SK-N-SH (cell line): ENCODE measurements at regions not wholly inside any gene's neighbourhood (a gene's known extent, or its start where the extent isn't known, plus 50 kb on each side); places are given as distances from the start of the nearest gene placed in this dataset.

Experiments
- CTCF ChIP-seq: fragments of 200-600 bp; sonication (generic); IDR thresholded peaks from 2 replicates; pipeline ENCODE4 v1.6.1; 2017; ENCODE audit warnings: antibody characterized with exemption, mild to moderate bottlenecking, moderate library complexity
- EP300 ChIP-seq, 2 experiments: IDR thresholded peaks; 2 replicates each; pipeline versions ENCODE4 v1.4.0 to v1.6.1; 2012; ENCODE audit warnings: borderline replicate concordance in 1 of 2, low read depth in 1 of 2, low read length in 1 of 2
- FOXM1 ChIP-seq: IDR thresholded peaks from 2 replicates; pipeline ENCODE4 v1.4.0; 2012; ENCODE audit warnings: low read depth, mild to moderate bottlenecking
- JUND ChIP-seq: IDR thresholded peaks from 2 replicates; pipeline ENCODE4 v1.4.0; 2012
- POLR2AphosphoS5 ChIP-seq: IDR thresholded peaks from 2 replicates; pipeline ENCODE4 v1.6.1; 2012; ENCODE audit warnings: low read depth, low read length
- TAF1 ChIP-seq: IDR thresholded peaks from 2 replicates; pipeline ENCODE4 v1.6.1; 2012; ENCODE audit warnings: low read depth, mild to moderate bottlenecking, low read length, moderate library complexity, borderline replicate concordance

- TF ChIP-seq CTCF (no peak), TAF1 (no peak), EP300 (IDR thresholded peaks at IDR 0.05; ENCODE audit: borderline replicate concordance in 1 of 2, low read depth in 1 of 2, low read length in 1 of 2) (no peak), JUND (no peak), FOXM1 (no peak), POLR2AphosphoS5 (no peak)
These were observed 2008.5 kb upstream of the TENM3 start for GRCh38 chr4:180234730-180235129.
